Mesenchymal stem cell (in vitro differentiated cells and primary cell): ENCODE measurements at regions not wholly inside any gene's neighbourhood (a gene's known extent, or its start where the extent isn't known, plus 50 kb on each side); places are given as distances from the start of the nearest gene placed in this dataset.

Experiments
- DNase-seq: peaks from one replicate; pipeline ENCODE4 v3.0.0-alpha.2; 2013
- H2AFZ ChIP-seq: one replicate; pipeline ENCODE4 v1.6.1; 2013; ENCODE audit warnings: low read depth, mild to moderate bottlenecking, control low read depth, inconsistent platforms, low read length, moderate library complexity
- H2AK5ac ChIP-seq: 2 replicates; pipeline ENCODE4 v1.6.1; 2013; ENCODE audit warnings: low read length, moderate library complexity, mild to moderate bottlenecking, inconsistent platforms; ENCODE audit not compliant: severe bottlenecking
- H2BK120ac ChIP-seq: one replicate; pipeline ENCODE4 v1.6.1; 2013; ENCODE audit warnings: low read depth, mild to moderate bottlenecking, inconsistent platforms, low read length, moderate library complexity
- H2BK12ac ChIP-seq, 2 experiments: one replicate each; pipeline ENCODE4 v1.6.1; 2013; ENCODE audit warnings: inconsistent platforms in 2 of 2, low read length in 2 of 2, mild to moderate bottlenecking in 2 of 2, moderate library complexity in 2 of 2, control low read depth in 1 of 2
- H2BK15ac ChIP-seq: one replicate; pipeline ENCODE4 v1.6.1; 2013; ENCODE audit warnings: mild to moderate bottlenecking, low read depth, inconsistent platforms; ENCODE audit not compliant: poor library complexity, severe bottlenecking
- H2BK5ac ChIP-seq: 2 replicates; pipeline ENCODE4 v1.6.1; 2013; ENCODE audit warnings: low read depth, mild to moderate bottlenecking, low read length, control low read depth, inconsistent platforms; ENCODE audit not compliant: poor library complexity, severe bottlenecking
- H3K14ac ChIP-seq, 2 experiments: one replicate each; pipeline ENCODE4 v1.6.1; 2013; ENCODE audit warnings: inconsistent platforms in 2 of 2, low read length in 2 of 2, control low read depth in 1 of 2, mild to moderate bottlenecking in 1 of 2, moderate library complexity in 1 of 2
- H3K18ac ChIP-seq, 2 experiments: one replicate each; pipeline ENCODE4 v1.6.1; 2013; ENCODE audit warnings: inconsistent platforms in 2 of 2, low read length in 2 of 2, control low read depth in 1 of 2, low read depth in 1 of 2, mild to moderate bottlenecking in 1 of 2
- H3K23ac ChIP-seq, 2 experiments: one replicate each; pipeline ENCODE4 v1.6.1; 2013; ENCODE audit warnings: inconsistent platforms in 2 of 2, low read length in 2 of 2, mild to moderate bottlenecking in 2 of 2, moderate library complexity in 2 of 2, control low read depth in 1 of 2
- H3K27ac ChIP-seq: 2 replicates; pipeline ENCODE4 v1.5.1; 2013; ENCODE audit warnings: mild to moderate bottlenecking, moderate library complexity, low read length, control low read depth, inconsistent platforms; ENCODE audit not compliant: poor library complexity, severe bottlenecking
- H3K27me3 ChIP-seq, 2 experiments: 2 replicates each; pipeline versions ENCODE4 v1.6.1 to v1.7.0; 2013; ENCODE audit warnings: low read length in 2 of 2, mild to moderate bottlenecking in 2 of 2, moderate library complexity in 2 of 2, control low read depth in 1 of 2, inconsistent platforms in 1 of 2; ENCODE audit not compliant: control insufficient read depth in 1 of 2, insufficient read depth in 1 of 2
- H3K36me3 ChIP-seq, 2 experiments: 2 replicates each; pipeline versions ENCODE4 v1.6.1 to v1.7.0; 2013; ENCODE audit warnings: low read length in 2 of 2, control low read depth in 1 of 2, inconsistent platforms in 1 of 2, low read depth in 1 of 2, mild to moderate bottlenecking in 1 of 2; ENCODE audit not compliant: insufficient read depth in 2 of 2, control insufficient read depth in 1 of 2
- H3K4ac ChIP-seq, 2 experiments: one replicate each; pipeline ENCODE4 v1.6.1; 2013; ENCODE audit warnings: inconsistent platforms in 2 of 2, low read length in 2 of 2, mild to moderate bottlenecking in 2 of 2, moderate library complexity in 2 of 2, control low read depth in 1 of 2, low read depth in 1 of 2
- H3K4me1 ChIP-seq: 2 replicates; pipeline ENCODE4 v1.6.1; 2013; ENCODE audit warnings: low read depth, low read length, control low read depth; ENCODE audit not compliant: control insufficient read depth, insufficient read depth
- H3K4me2 ChIP-seq: 2 replicates; pipeline ENCODE4 v1.6.1; 2013; ENCODE audit warnings: low read length, mild to moderate bottlenecking, inconsistent platforms; ENCODE audit not compliant: poor library complexity, severe bottlenecking
- H3K4me3 ChIP-seq, 2 experiments: 2 replicates each; pipeline versions ENCODE4 v1.5.1 to v1.7.0; 2013; ENCODE audit warnings: low read length in 2 of 2, mild to moderate bottlenecking in 2 of 2, control low read depth in 1 of 2, low read depth in 1 of 2; ENCODE audit not compliant: insufficient read depth in 1 of 2
- H3K79me1 ChIP-seq: replicated peaks from 2 replicates; pipeline ENCODE4 v1.6.1; 2013; ENCODE audit warnings: mild to moderate bottlenecking, control low read depth, low read length, inconsistent platforms; ENCODE audit not compliant: poor library complexity, severe bottlenecking
- H3K9ac ChIP-seq: 2 replicates; pipeline ENCODE4 v1.7.0; 2013; ENCODE audit warnings: mild to moderate bottlenecking, low read length, moderate library complexity
- H3K9me3 ChIP-seq: 2 replicates; pipeline ENCODE4 v1.7.0; 2013; ENCODE audit warnings: mild to moderate bottlenecking, low read length; ENCODE audit not compliant: control insufficient read depth
- H4K8ac ChIP-seq: one replicate; pipeline ENCODE4 v1.6.1; 2013; ENCODE audit warnings: inconsistent platforms, mild to moderate bottlenecking, low read length, moderate library complexity
- H4K91ac ChIP-seq: one replicate; pipeline ENCODE4 v1.6.1; 2013; ENCODE audit warnings: mild to moderate bottlenecking, low read length, inconsistent platforms
- WGBS: methylation state at CpG from one replicate; pipeline ENCODE4 v1.1.7; 2013; ENCODE audit warnings: mixed read lengths; 5-methylcytosine and 5-hydroxymethylcytosine counted together

- Histone ChIP-seq H4K91ac (no peak overlapping the region), H2BK5ac (no peak overlapping the region), H4K8ac (no peak overlapping the region), H3K4me3 (no peak overlapping the region), H2BK12ac (no peak overlapping the region), H3K4ac (no peak overlapping the region), H3K4me2 (no peak overlapping the region), H3K27me3 (peaks cover 0 to 17% of the 10 kb centered on the region in 2 experiments), H3K14ac (no peak overlapping the region), H3K9ac (no peak overlapping the region), H2BK15ac (no peak overlapping the region), H2AK5ac (no peak overlapping the region), H3K4me1 (peaks cover 1% of the 10 kb centered on the region), H3K18ac (no peak overlapping the region), H3K79me1 (no peaks in the 10 kb centered on the region), H2BK120ac (no peak overlapping the region), H3K23ac (no peak overlapping the region), H3K9me3 (no peaks in the 10 kb centered on the region), H2AFZ (no peak overlapping the region), H3K36me3 (no peaks in the 10 kb centered on the region), H3K27ac (no peak overlapping the region)
- no peak for DNase-seq
- 87% methylated on average over 4 of the region's 5 CpGs for WGBS
Measured at GRCh38 chr2:104698276-104698675, 155.6 kb upstream of the POU3F3 start.

GRCh38 chr2:104701411-104701911, 152.5 kb upstream of the POU3F3 start:
- no peak overlapping the region for H4K91ac ChIP-seq
- H3K23ac ChIP-seq, result no peak overlapping the region
- no peak overlapping the region for H2BK12ac ChIP-seq
- no peak for DNase-seq
- H2AFZ ChIP-seq, result no peak overlapping the region
- WGBS, result 86% methylated on average over 19 of the region's 19 CpGs
- no peak overlapping the region for H2AK5ac ChIP-seq
- no peaks in the 10 kb centered on the region for H3K79me1 ChIP-seq
- no peak overlapping the region for H3K14ac ChIP-seq
- H3K18ac ChIP-seq, result no peak overlapping the region
- peaks cover 0 to 17% of the 10 kb centered on the region in 2 experiments for H3K27me3 ChIP-seq
- H3K4me2 ChIP-seq, result no peak overlapping the region
- peaks cover 1% of the 10 kb centered on the region for H3K4me1 ChIP-seq
- no peaks in the 10 kb centered on the region for H3K9me3 ChIP-seq
- no peak overlapping the region for H2BK120ac ChIP-seq
- no peak overlapping the region for H3K27ac ChIP-seq
- H2BK15ac ChIP-seq, result no peak overlapping the region
- H3K36me3 ChIP-seq, result no peaks in the 10 kb centered on the region
- no peak overlapping the region for H3K4me3 ChIP-seq
- no peak overlapping the region for H4K8ac ChIP-seq
- H3K9ac ChIP-seq, result no peak overlapping the region
- no peak overlapping the region for H3K4ac ChIP-seq
- no peak overlapping the region for H2BK5ac ChIP-seq

- H2BK12ac ChIP-seq, result no peak overlapping the region
- H3K4me1 ChIP-seq, result peaks cover 1% of the 10 kb centered on the region
- no peak overlapping the region for H3K4me3 ChIP-seq
- no peak overlapping the region for H3K9ac ChIP-seq
- H3K4me2 ChIP-seq, result no peak overlapping the region
- H3K18ac ChIP-seq, result no peak overlapping the region
- no peaks in the 10 kb centered on the region for H3K36me3 ChIP-seq
- no peak overlapping the region for H2BK15ac ChIP-seq
- no peak overlapping the region for H3K23ac ChIP-seq
- no peak overlapping the region for H2AK5ac ChIP-seq
- H2BK120ac ChIP-seq, result no peak overlapping the region
- no peak overlapping the region for H3K14ac ChIP-seq
- H3K27ac ChIP-seq, result no peak overlapping the region
- no peak for DNase-seq
- no peaks in the 10 kb centered on the region for H3K9me3 ChIP-seq
- H4K8ac ChIP-seq, result no peak overlapping the region
- H4K91ac ChIP-seq, result no peak overlapping the region
- H3K4ac ChIP-seq, result no peak overlapping the region
- H3K27me3 ChIP-seq, result peaks cover 0 to 17% of the 10 kb centered on the region in 2 experiments
- WGBS, result 50% methylated on average over 11 of the region's 11 CpGs
- no peak overlapping the region for H2AFZ ChIP-seq
- H2BK5ac ChIP-seq, result no peak overlapping the region
- no peaks in the 10 kb centered on the region for H3K79me1 ChIP-seq
Measured at GRCh38 chr2:104702031-104702850, 151.7 kb upstream of the POU3F3 start.

DNA sequence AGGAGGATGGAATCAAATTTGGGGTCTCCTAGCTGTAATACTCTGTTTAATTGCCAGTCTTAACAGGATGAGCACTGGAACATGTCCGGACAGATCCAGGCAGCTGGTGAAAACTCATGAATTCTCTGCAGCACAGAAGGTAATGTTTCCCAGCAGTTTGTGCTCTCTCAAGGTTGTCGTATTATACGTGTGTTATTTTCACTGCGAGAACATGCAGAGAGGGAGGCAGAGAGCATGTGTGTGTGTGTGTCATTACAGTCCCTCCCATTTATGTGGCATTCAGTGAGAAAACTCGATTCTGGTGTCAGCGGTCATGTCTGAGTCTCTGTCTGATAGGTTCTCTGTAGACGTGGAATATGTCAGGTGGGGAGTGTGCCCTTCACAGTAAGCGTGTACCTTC, 150.2 kb upstream of the POU3F3 start:
- no peak overlapping the region for H2AK5ac ChIP-seq
- H3K4ac ChIP-seq, result no peak overlapping the region
- H3K23ac ChIP-seq, result no peak overlapping the region
- H2BK5ac ChIP-seq, result no peak overlapping the region
- peaks cover 1% of the 10 kb centered on the region for H3K4me1 ChIP-seq
- no peak overlapping the region for H2BK15ac ChIP-seq
- no peaks in the 10 kb centered on the region for H3K36me3 ChIP-seq
- H3K14ac ChIP-seq, result no peak overlapping the region
- H3K27ac ChIP-seq, result no peak overlapping the region
- H3K4me2 ChIP-seq, result no peak overlapping the region
- peaks cover 0 to 17% of the 10 kb centered on the region in 2 experiments for H3K27me3 ChIP-seq
- no peak overlapping the region for H2AFZ ChIP-seq
- H3K9ac ChIP-seq, result no peak overlapping the region
- no peak for DNase-seq
- H3K4me3 ChIP-seq, result no peak overlapping the region
- H4K91ac ChIP-seq, result no peak overlapping the region
- no peak overlapping the region for H2BK12ac ChIP-seq
- H4K8ac ChIP-seq, result no peak overlapping the region
- no peak overlapping the region for H2BK120ac ChIP-seq
- 75% methylated on average over 8 of the region's 8 CpGs for WGBS
- no peaks in the 10 kb centered on the region for H3K79me1 ChIP-seq
- H3K9me3 ChIP-seq, result no peaks in the 10 kb centered on the region
- no peak overlapping the region for H3K18ac ChIP-seq
